GM21423 (cell line): ENCODE measurements at regions not wholly inside any gene's neighbourhood (a gene's known extent, or its start where the extent isn't known, plus 50 kb on each side); places are given as distances from the start of the nearest gene placed in this dataset.
"Not testable (repeated sequence)": the region's sequence is repeated elsewhere in the genome, so short reads cannot be mapped to it uniquely, and the experiment has no call there.

Source experiments
- ATAC-seq: cut with Tn5 transposase; IDR thresholded peaks from one replicate; pipeline ENCODE4 v1.9.1; 2021; ENCODE audit warnings: mild to moderate bottlenecking, moderate library complexity; ENCODE audit not compliant: unreplicated experiment

GRCh38 chr4:97027728-97028410 lies 1115.4 kb downstream of the STPG2 start:
- ATAC-seq, result no peak

DNA sequence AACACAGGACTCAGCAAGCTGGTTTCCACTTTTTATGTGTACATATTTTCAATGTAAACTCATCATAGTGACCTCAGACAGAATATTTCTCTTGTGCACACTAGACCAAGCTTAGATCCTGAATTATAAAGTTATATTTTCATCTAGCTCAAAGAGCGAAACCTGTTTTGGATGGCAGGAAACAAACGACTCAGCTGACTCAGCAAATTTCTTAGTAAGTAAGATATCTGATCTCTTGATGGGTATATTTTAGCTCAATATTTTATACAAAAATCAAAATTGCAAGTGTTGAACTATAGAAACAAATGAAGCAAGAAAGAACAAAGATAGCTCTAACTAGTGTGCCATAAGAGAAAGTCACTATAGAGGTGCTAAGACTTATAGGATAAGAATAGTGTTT lies 1114.5 kb downstream of the STPG2 start:
- ATAC-seq, result no peak

DNA sequence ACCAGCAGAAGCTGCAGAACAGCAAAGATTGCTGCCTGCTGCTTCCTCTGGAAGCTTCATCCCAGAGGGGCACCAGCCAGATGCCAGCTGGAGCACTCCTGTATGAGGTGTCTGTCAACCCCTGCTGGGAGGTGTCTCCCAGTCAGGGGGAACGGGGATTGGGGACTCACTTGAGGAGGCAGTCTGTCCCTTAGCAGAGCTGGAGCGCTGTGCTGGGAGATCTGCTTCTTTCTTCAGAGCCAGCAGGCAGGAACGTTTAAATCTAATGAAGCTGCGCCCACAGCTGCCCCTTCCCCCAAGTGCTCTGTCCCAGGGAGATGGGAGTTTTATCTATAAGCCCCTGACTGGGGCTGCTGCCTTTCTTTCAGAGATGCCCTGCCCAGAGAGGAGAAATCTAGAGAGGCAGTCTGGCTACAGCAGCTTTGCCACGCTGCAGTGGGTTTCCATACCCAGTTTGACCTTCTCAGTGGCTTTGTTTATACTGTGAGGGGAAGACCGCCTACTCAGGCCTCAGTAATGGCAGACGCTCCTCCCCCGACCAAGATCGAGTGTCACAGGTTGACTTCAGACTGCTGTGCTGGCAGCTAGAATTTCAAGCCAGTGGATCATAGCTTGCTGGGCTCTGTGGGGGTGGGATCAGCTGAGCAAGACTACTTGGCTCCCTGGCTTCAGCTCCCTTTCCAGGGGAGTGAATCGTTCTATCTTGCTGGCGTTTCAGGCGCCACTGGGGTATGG lies 1105.7 kb downstream of the STPG2 start:
- ATAC-seq, result not testable (repeated sequence)

- no peak for ATAC-seq
Measured at GRCh38 chr4:97038146-97038516, 1105.1 kb downstream of the STPG2 start.

- no peak for ATAC-seq
Measured at GRCh38 chr4:97072666-97073065, 1070.6 kb downstream of the STPG2 start.

GRCh38 chr4:97073194-97073593 lies 1070.1 kb downstream of the STPG2 start:
- ATAC-seq, result no peak

- no peak for ATAC-seq
Measured at GRCh38 chr4:97074531-97074930, 1068.7 kb downstream of the STPG2 start.

- ATAC-seq, result no peak
Measured at GRCh38 chr4:97081951-97082350, 1061.3 kb downstream of the STPG2 start.

DNA sequence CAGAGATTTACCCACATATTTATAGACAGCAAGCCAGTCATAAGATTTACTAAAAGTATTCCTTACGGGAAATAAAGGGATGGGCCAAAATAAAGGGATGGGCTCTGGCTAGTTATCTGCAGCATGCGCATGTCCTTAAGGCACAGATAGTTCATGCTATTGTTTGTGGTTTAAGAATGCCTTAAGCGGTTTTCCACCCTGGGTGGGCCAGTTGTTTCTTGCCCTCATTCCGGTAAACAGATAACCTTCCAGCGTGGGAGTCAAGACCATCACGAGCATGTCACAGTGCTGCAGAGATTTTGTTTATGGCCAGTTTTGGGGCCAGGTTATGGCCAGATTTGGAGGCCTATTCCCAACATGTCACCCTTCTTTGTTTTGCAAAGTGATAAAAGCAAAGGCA lies 1046.2 kb downstream of the STPG2 start:
- ATAC-seq, result not testable (repeated sequence)

GRCh38 chr4:97101171-97101570 lies 1042.1 kb downstream of the STPG2 start:
- ATAC-seq, result not testable (repeated sequence)

DNA sequence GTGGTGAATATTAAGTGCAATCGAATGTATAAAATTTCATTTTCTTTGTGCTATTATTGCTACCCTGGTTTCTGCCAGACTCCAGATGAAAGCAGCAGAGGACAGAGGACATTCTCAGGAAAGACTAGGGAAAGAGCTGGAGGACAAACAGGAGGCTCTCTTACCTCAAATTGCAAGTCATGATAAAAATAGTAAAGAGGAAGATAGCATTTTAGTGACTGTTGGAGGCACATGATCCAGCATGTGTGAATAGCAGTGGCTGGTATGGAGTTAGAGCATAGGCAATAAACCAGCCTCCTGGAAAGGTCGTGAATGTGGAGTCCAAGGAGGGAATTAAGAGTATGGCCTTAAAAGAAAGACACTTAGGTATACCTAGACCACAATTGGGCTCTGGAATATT lies 1040.0 kb downstream of the STPG2 start:
- ATAC-seq, result no peak

DNA sequence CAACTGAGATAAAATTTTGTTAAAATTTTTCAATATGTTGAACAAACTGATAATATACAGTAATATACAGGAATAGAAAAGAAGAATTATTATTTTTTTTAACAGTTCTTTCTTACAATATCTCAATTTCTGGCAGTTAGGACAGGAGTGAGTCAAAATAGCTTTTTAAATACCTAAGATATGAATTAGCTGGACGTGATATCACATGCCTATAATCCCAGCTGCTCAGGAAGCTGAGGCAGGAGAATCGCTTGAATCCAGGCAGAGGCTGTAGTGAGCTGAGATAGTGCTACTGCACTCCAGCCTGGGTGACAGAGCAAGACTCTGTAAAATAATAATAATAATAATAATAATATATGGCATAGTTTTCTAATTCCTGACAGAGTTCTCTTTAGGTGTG lies 1039.3 kb downstream of the STPG2 start:
- ATAC-seq, result no peak

- ATAC-seq, result no peak
Measured at GRCh38 chr4:97104666-97105065, 1038.6 kb downstream of the STPG2 start.

GRCh38 chr4:97105347-97106099 lies 1037.8 kb downstream of the STPG2 start:
- ATAC-seq, result no peak

GRCh38 chr4:97106161-97106560 lies 1037.1 kb downstream of the STPG2 start:
- no peak for ATAC-seq

DNA sequence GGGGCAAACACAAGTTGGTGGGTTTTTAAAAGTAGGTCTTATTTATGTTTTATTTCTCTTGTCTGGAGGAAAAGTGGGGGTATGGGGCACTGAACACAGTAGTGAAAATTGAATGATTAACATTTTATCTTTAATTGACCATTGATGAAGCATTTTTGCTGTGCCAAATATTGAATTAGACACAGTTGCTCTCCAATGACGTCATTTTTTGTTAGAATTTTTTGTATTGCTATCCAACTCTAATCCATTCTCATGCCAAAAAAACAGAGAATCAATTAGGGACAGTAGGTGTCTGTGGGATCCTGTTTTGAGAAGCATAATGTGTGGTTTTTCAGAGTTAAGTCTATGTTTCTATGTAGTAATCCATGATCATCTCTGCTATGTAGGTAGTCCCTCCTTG lies 1032.8 kb downstream of the STPG2 start:
- ATAC-seq, result no peak

DNA sequence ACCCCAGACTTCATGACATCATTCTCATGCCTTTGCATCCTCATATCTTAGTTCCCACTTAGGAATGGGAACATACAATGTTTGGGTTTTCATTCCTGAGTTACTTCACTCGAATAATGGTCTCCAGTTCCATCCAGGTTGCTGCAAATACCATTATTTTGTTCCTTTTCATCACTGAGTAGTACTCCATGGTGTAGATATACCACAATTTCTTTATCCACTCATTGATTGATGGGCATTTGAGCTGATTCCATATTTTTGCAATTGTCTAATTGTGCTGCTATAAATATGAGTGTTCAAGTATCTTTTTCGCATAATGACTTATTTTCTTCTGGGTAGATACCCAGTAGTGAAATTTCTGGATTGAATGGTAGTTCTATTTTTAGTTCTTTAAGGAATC lies 1026.8 kb downstream of the STPG2 start:
- no peak for ATAC-seq

DNA sequence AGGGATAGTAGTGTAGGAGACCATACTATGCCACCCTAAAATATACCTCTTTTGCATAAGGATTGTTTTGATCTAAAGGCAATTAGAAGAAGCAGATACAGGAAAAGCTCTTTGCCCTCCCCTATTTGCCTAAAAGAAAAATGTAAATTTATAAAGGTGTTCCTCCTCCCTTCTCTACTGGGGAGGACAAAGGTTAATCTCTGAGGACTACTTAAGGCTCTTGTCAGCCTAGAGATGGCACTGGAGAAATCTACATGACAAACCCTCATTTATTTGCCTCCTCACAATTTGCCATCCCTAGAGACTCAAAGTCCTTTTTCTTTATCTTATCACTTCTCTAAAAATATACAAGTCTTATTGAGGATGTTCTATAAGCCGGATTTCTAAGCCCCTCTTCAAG lies 1021.8 kb downstream of the STPG2 start:
- no peak for ATAC-seq

- no peak for ATAC-seq
Measured at GRCh38 chr4:97123573-97123972, 1019.7 kb downstream of the STPG2 start.

DNA sequence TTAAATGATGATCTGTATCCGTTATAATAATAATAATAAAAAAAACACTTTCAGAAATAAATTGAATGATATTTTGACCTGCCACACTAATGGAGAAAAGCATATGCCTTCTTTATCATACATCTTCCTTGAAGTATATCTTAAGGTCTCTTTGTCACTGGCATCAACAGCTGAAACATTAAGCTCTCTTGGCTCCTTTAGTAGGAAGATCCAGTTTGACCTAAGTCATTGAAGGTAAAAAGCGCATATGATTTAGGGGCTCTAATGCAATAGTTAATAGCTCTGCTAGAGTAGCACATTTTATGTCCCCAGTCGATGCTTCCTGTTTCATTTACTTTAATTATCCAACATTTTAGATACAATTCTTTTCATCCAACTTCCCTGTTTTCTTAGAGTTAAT lies 1010.8 kb downstream of the STPG2 start:
- no peak for ATAC-seq

- no peak for ATAC-seq
Measured at GRCh38 chr4:97134456-97134855, 1008.8 kb downstream of the STPG2 start.

- no peak for ATAC-seq
Measured at GRCh38 chr4:97139791-97140190, 1003.5 kb downstream of the STPG2 start.
